Spinal cord (tissue), 9 donors: ENCODE measurements at regions not wholly inside any gene's neighbourhood (a gene's known extent, or its start where the extent isn't known, plus 50 kb on each side); places are given as distances from the start of the nearest gene placed in this dataset.
"Not testable (repeated sequence)": the region's sequence is repeated elsewhere in the genome, so short reads cannot be mapped to it uniquely, and the experiment has no call there.

ENCODE experiments used
- DNase-seq, 6 donors: peaks; one replicate each; pipeline versions ENCODE4 v3.0.0 to v3.0.0-alpha.2; 2013 to 2015; ENCODE audit warnings: low spot score in 6 of 6, low read depth in 4 of 6
- H3K27ac ChIP-seq: one replicate; pipeline ENCODE4 v1.5.1; 2013; ENCODE audit warnings: low read depth, low read length, control low read depth
- H3K27me3 ChIP-seq: one replicate; pipeline ENCODE4 v1.6.1; 2013; ENCODE audit warnings: low read length; ENCODE audit not compliant: control insufficient read depth, insufficient read depth
- H3K36me3 ChIP-seq: one replicate; pipeline ENCODE4 v1.6.1; 2013; ENCODE audit warnings: low read length; ENCODE audit not compliant: control insufficient read depth, insufficient read depth
- H3K4me1 ChIP-seq: one replicate; pipeline ENCODE4 v1.6.1; 2013; ENCODE audit warnings: low read length; ENCODE audit not compliant: control insufficient read depth, insufficient read depth
- H3K4me3 ChIP-seq: one replicate; pipeline ENCODE4 v1.5.1; 2013; ENCODE audit warnings: low read depth, low read length, control low read depth
- H3K9me3 ChIP-seq: one replicate; pipeline ENCODE4 v1.6.1; 2013; ENCODE audit warnings: low read length; ENCODE audit not compliant: control insufficient read depth, insufficient read depth
- WGBS: methylation state at CpG from one replicate; pipeline ENCODE4 v1.1.5; 2013; ENCODE audit warnings: missing lambda C conversion rate; ENCODE audit not compliant: insufficient coverage; 5-methylcytosine and 5-hydroxymethylcytosine counted together
- donor health status: healthy.

GRCh38 chr13:53281677-53282076 is 253.1 kb downstream of the OLFM4 start:
- Histone ChIP-seq H3K36me3 (no peaks in the 10 kb centered on the region), H3K27ac (no peak overlapping the region), H3K27me3 (no peaks in the 10 kb centered on the region), H3K9me3 (no peaks in the 10 kb centered on the region), H3K4me3 (no peak overlapping the region), H3K4me1 (no peaks in the 10 kb centered on the region)
- DNase-seq, result no peak

GRCh38 chr13:53285896-53286430 is 257.4 kb downstream of the OLFM4 start:
- H3K36me3 ChIP-seq, result no peaks in the 10 kb centered on the region
- no peak for DNase-seq
- H3K4me3 ChIP-seq, result no peak overlapping the region
- 100% methylated on average over 1 of the region's 7 CpGs for WGBS
- H3K27ac ChIP-seq, result no peak overlapping the region
- H3K9me3 ChIP-seq, result no peaks in the 10 kb centered on the region
- H3K4me1 ChIP-seq, result no peaks in the 10 kb centered on the region
- H3K27me3 ChIP-seq, result no peaks in the 10 kb centered on the region

- Histone ChIP-seq H3K4me3 (no peak overlapping the region), H3K27ac (no peak overlapping the region)
- WGBS, result no CpG with 5 or more reads among the region's 1 CpG
Observed at GRCh38 chr13:53298396-53298795, 269.8 kb downstream of the OLFM4 start.

GRCh38 chr13:53301449-53301848 is 272.8 kb downstream of the OLFM4 start:
- 40% methylated on average over 1 of the region's 3 CpGs for WGBS
- Histone ChIP-seq H3K4me3 (no peak overlapping the region), H3K9me3 (no peaks in the 10 kb centered on the region), H3K36me3 (no peaks in the 10 kb centered on the region), H3K27ac (no peak overlapping the region), H3K27me3 (no peaks in the 10 kb centered on the region), H3K4me1 (no peaks in the 10 kb centered on the region)
- no peak for DNase-seq

More at GRCh38 chr13:53298396-53298795, 269.8 kb downstream of the OLFM4 start:
- H3K36me3 ChIP-seq, result no peaks in the 10 kb centered on the region
- DNase-seq, result no peak
- H3K27me3 ChIP-seq, result no peaks in the 10 kb centered on the region
- no peaks in the 10 kb centered on the region for H3K9me3 ChIP-seq
- no peaks in the 10 kb centered on the region for H3K4me1 ChIP-seq

- H3K4me3 ChIP-seq, H3K4me1 ChIP-seq, DNase-seq, H3K36me3 ChIP-seq, H3K27ac ChIP-seq, H3K9me3 ChIP-seq, H3K27me3 ChIP-seq: not testable (repeated sequence)
- WGBS, result no CpG with 5 or more reads among the region's 1 CpG
Observed at GRCh38 chr13:53305419-53305818, 276.8 kb downstream of the OLFM4 start.

GRCh38 chr13:53310786-53311185 is 282.2 kb downstream of the OLFM4 start:
- H3K9me3 ChIP-seq, result no peaks in the 10 kb centered on the region
- 66% methylated on average over 4 of the region's 4 CpGs for WGBS
- no peaks in the 10 kb centered on the region for H3K27me3 ChIP-seq
- H3K4me3 ChIP-seq, result no peak overlapping the region
- H3K36me3 ChIP-seq, result no peaks in the 10 kb centered on the region
- H3K4me1 ChIP-seq, result no peaks in the 10 kb centered on the region
- DNase-seq, result peak in 1 of 6 donors; percentile 63
- no peak overlapping the region for H3K27ac ChIP-seq

- no CpG with 5 or more reads among the region's 1 CpG for WGBS
- Histone ChIP-seq H3K27ac (no peak overlapping the region), H3K4me3 (no peak overlapping the region), H3K27me3 (no peaks in the 10 kb centered on the region), H3K36me3 (no peaks in the 10 kb centered on the region), H3K4me1 (no peaks in the 10 kb centered on the region), H3K9me3 (no peaks in the 10 kb centered on the region)
- peak in 1 of 6 donors; percentile 78 for DNase-seq
Observed at GRCh38 chr13:53311561-53311960, 282.9 kb downstream of the OLFM4 start.

GRCh38 chr13:53321296-53321801 is 292.7 kb downstream of the OLFM4 start:
- no peaks in the 10 kb centered on the region for H3K27me3 ChIP-seq
- H3K36me3 ChIP-seq, result no peaks in the 10 kb centered on the region
- no peaks in the 10 kb centered on the region for H3K4me1 ChIP-seq
- WGBS, result 33% methylated on average over 1 of the region's 2 CpGs
- no peak overlapping the region for H3K4me3 ChIP-seq
- no peaks in the 10 kb centered on the region for H3K9me3 ChIP-seq
- DNase-seq, result peak in 2 of 6 donors; percentile 23 to 38
- no peak overlapping the region for H3K27ac ChIP-seq

- Histone ChIP-seq H3K4me3 (no peak overlapping the region), H3K4me1 (no peaks in the 10 kb centered on the region), H3K27ac (no peak overlapping the region), H3K27me3 (no peaks in the 10 kb centered on the region), H3K36me3 (no peaks in the 10 kb centered on the region), H3K9me3 (no peaks in the 10 kb centered on the region)
- no CpG with 5 or more reads among the region's 2 CpGs for WGBS
- DNase-seq, result no peak
Observed at GRCh38 chr13:53324656-53325055, 296.0 kb downstream of the OLFM4 start.

GRCh38 chr13:53326716-53327115 is 298.1 kb downstream of the OLFM4 start:
- H3K4me1 ChIP-seq, result no peaks in the 10 kb centered on the region
- no peaks in the 10 kb centered on the region for H3K36me3 ChIP-seq
- H3K27me3 ChIP-seq, result no peaks in the 10 kb centered on the region
- no peaks in the 10 kb centered on the region for H3K9me3 ChIP-seq
- H3K27ac ChIP-seq, result no peak overlapping the region
- H3K4me3 ChIP-seq, result no peak overlapping the region
- WGBS, result no CpG with 5 or more reads among the region's 1 CpG
- DNase-seq, result no peak
